Activated T-cell treated with anti-CD3 and anti-CD28 coated beads for 24 hours (primary cell): ENCODE measurements at regions not wholly inside any gene's neighbourhood (a gene's known extent, or its start where the extent isn't known, plus 50 kb on each side); places are given as distances from the start of the nearest gene placed in this dataset.

Source experiments
- DNase-seq: peaks from one replicate; pipeline ENCODE4 v3.0.0-alpha.2; 2020; ENCODE audit warnings: low read depth

DNA sequence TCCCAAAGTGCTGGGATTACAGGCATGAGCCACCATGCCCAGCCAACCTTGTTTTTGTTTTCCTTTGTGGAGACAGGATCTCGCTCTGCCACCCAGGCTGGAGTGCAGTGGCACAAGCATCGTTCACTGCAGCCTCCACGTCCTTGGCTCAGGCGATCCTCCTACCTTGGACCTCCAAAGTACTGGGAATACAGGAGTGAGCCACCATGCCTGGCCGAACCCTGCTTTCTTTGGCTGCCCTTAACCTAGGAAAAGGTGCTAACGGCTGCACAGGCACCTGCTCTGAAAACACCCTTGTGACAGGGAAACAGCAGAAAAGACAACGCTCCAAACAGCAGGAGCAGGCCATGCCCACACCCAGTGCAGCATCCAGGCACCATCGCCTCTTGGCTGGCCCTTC is 71.9 kb downstream of the OAT start:
- no peak for DNase-seq

DNA sequence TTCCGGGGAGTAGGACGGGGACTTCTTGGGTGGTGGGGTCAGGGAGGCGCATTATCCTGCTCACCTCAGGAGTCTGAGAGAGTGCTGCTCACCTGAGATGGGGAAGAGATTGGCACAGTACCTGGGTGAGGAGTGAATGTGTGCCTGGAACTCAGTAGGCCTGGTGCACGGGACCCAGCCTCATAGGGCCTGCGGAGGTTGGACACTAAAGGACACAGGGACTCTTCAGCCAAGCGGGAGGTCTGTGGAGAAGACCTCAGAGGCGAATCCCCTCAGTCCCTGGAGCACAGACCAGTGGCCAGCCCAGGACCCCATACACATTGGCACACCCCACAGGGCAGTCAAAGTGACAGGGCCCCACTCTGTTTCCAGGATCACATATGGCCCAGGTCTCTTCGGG is 73.2 kb downstream of the OAT start:
- no peak for DNase-seq

DNA sequence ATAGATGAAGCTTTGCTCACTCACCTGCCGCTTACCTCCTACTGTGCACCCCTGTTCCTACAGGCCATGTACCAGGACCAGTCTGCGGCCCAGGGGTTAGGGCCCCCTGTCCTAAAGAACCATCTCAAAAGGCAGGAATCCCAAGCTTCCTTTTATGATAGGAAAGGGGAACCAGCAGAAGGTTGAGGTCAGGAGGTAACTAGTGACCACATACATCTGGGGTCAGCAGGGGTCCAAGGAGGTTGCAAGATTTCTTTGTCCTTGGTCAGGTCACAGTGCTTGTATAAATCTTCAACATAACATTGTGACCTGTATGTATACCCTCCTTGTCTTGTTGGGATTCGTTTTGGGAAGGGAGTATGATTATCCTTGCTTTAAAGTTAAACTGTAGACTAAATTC is 73.8 kb downstream of the OAT start:
- no peak for DNase-seq

DNA sequence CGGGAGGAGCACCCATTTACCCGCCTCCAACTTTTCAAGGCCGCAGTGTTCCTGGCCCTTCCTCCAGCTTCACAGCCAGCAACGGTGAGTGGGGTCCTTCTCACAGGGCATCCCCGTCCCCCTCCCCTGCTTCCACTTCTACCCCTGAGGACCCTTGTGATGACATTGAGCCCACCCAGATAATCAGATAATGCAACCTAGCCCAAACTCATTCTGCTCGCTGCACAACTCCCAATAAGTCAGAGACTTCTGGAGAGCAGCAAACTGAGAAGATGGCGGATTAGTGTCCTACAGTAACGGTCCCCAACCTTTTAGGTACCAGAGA is 74.5 kb downstream of the OAT start:
- no peak for DNase-seq

DNA sequence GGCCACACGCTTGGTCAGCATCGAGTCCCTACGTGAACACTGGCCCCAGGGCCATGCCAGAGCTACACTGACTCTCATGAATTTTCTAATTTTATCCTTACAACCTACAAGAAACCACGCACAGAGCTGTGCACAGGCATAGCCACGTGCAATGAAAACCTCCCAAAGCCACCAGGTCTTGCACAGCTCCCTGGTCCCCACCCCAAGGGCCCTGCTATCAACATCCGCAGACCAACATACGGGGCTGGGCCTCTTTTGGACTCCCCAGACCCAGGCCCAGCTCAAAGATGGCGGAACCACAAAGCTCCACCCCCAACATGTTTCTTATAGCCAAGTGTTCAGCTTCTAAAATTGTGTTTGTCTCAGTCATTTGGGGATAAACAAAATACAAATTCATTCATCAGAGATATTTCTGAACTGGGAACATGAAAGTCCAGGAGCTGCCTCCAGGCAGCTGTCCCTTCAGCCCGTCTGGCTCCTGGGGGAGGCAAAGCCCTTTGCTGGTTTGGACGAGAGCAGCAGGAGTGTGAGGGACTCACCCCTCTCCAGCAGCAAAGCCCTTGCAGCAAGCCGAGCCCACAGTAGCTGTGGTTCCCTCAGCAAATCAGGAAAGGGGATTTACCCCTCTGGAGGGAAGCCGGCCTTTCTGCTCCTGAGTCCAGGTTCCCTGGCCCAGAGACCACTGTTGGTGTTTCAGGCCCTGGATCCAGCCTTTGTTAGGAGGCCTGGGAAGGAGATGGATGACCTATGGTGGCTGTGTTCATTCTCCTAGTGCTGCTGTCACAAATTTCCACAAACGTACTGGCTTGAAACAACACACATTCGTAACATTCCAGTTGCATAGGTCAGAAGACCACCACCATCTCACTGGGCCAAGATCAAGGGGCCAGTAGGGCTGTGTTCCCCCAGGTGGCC is 75.1 kb downstream of the OAT start:
- no peak for DNase-seq

GRCh38 chr10:124342821-124343170 is 75.9 kb downstream of the OAT start:
- no peak for DNase-seq

DNA sequence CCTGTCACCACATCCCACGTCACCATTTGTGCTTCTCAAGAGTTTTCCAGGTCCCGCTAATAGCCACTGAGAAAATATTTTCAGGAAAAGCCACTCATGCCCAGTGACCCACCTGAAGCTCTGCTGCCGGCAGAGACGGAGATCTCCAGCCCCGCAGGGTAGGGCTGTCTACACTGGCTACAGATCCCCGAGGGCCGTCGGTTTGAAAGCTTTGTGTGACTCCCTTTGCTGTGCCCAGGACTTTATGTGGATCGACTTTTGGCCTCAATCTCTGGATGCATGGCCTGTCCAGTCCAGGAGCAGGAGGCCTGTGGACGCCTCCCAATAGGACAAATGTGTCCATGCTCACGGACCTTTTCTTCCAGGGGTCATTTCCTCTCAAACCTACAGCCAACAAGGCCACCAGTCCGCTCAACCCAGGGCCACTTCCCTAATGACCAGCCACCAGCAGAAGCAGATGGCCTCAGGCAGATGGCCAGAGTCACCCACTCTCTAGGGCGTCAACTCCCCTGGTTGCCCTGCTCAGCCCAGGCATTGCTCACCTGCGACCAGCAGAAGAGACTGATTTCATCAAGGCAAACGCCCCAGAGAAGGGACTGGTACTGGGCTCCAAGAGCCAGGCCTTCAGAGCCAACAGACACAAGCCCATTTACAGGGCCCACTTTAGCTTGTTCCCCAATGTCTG is 76.4 kb downstream of the OAT start:
- DNase-seq = no peak

GRCh38 chr10:124341768-124342135 is 77.0 kb downstream of the OAT start:
- peak; percentile 28 for DNase-seq

- DNase-seq = no peak
These were observed 78.5 kb downstream of the OAT start for GRCh38 chr10:124340033-124340760.

DNA sequence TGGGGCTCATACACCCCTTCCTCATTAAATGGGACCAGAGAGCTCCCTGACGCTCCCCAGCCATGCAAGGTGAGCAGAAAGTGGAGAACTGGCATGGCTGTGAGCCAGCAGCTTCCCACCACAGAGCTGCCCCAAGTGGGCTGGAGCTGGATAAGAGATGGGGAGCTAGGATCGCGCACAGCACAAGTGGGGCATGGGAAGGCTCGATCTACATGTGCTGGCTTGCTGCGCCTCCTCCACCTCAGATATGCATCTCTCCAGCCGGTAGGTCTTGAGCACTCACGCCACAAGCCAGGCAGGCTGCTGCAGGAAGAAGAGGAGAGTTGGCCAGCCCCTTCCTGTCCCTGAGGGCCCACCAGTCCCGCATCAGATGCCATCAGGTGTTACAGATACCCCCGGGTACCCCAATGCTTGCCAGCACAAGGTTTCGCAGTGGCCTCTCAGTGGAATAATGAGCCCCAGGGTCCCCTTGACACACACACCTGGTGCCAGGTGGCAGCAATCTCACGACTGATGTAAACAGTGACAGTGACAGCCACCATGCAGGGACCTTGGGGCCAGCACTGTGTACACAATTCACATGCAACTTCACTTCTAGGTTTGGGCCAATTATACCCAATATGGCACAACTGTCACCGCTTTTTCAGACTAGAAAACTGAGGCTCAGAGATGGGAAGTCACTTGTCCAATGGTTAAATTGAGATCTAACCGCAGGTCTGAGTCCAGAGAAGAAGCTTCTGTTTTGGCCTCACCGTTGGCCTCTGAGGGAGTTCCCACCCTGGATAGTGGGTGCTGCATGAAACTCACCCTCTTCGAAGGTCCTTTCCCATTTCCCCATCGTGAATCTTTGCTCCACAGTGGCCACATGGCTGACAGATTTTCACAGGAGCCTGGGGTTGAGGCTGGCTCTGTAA is 79.3 kb downstream of the OAT start:
- no peak for DNase-seq

GRCh38 chr10:124338276-124338925 is 80.3 kb downstream of the OAT start:
- no peak for DNase-seq

DNA sequence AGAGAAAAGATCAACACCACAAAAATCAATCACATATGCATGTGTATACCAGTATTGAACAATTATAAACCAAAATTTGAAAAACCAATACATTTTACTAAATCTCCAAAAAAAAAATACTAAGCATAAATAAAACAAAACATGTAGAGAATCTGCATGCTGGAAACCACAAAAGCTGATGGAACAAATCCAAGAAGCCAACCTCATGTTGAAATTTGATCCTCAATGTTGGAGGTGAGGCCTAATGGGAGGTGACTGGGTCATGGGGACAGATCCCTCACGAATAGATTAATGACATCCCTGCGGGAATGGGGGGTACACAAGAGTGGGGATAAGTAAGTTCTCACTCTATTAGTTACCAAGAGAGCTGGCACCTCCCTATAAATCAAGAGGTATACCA is 82.5 kb downstream of the OAT start:
- DNase-seq = no peak

GRCh38 chr10:124333931-124334330 is 84.8 kb downstream of the OAT start:
- DNase-seq = no peak

DNA sequence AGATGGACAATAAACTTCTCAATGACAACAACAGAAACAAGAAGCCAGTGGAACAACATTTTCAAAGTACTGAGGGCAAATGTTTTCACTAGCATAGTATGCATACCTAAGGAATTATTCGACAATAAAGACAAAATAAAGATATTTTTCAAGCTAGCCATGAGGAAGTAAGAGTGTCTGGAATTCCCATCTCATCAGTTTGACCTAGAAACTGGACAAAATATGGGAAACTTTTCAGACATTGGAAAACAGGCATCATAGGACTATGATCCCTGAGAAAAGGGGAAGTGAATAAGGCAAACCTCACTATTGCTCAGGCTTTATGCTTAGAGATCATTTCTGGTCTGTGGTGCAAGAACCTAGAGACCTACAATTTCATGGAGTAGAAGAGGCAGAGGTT is 86.3 kb downstream of the OAT start:
- DNase-seq = no peak

GRCh38 chr10:124329941-124330340 is 88.8 kb downstream of the OAT start:
- DNase-seq = no peak

- no peak for DNase-seq
These were observed 89.4 kb downstream of the OAT start for GRCh38 chr10:124329362-124329761.

- no peak for DNase-seq
These were observed 90.1 kb downstream of the OAT start for GRCh38 chr10:124328477-124329220.

DNA sequence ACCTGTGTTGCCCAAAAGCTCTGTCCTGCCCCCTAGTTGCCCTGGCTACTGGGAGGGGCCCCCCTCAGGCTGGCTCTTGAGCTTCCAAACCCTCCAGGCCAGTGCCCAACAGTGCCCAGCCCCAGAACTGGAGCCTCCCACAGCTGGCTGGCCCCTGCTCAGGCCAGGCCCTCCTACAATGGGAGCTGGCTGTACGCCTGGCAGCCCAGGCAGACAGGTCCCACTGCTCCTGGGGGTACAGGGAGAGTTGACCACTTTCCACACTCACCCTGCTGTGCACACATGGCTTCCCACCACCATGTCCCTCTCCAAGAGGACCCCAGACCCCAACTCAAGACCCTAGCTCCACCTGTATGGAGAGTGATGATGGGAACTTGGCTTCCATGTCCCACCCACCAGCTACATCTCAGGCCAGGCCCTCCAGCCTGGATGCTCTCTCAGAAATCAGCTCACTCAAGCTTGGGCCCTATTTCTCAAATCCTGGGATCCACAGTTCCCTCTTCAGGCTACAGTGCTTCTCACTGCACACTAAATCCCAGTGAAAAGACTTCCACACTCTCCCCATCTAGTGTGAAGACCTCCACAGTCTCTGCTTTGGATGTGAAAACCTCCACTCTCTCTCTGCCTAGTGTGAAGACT is 92.6 kb downstream of the OAT start:
- DNase-seq = no peak

GRCh38 chr10:124325633-124325914 is 93.1 kb downstream of the OAT start:
- no peak for DNase-seq

GRCh38 chr10:124324856-124325632 is 93.7 kb downstream of the OAT start:
- no peak for DNase-seq
